SK-N-DZ (cell line): ENCODE measurements at regions not wholly inside any gene's neighbourhood (a gene's known extent, or its start where the extent isn't known, plus 50 kb on each side); places are given as distances from the start of the nearest gene placed in this dataset.

ENCODE experiments used
- DNase-seq: peaks from one replicate; pipeline ENCODE4 v3.0.0-alpha.2; 2015; ENCODE audit warnings: low spot score

DNA sequence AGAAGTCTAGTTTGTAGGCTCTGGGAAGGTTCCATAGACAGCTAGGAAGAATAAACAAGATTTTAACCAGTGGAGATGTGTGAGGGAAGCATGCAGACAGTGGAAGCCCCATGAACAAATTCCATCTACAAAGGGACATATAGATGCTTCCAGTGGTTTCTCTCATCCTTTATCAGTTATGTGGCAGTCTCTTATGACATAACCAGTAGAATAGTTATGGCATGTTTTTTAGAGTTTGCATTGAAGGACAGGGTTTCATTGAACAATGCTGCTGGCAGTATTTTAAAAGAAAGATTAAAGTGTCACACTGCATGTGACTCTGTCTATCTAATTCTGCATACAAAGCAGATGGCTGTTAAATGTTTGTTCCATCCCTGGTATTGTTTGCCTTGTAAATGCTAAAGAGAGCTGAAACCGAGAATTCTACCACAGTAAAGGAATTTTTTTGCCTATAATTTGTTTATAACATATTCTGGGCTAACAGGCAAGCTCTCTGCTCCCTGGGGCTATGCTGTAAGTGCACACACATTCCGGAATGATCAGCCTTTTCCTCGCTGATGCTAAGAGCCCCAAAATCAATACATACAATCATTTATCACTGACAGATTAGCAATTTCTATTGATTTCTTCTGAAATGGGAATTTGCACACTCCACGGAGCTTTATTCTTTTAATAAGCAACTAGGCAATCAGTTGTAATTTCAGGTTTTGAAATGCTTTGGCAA lies 76.8 kb upstream of the PELI1 start:
- DNase-seq = no peak

DNA sequence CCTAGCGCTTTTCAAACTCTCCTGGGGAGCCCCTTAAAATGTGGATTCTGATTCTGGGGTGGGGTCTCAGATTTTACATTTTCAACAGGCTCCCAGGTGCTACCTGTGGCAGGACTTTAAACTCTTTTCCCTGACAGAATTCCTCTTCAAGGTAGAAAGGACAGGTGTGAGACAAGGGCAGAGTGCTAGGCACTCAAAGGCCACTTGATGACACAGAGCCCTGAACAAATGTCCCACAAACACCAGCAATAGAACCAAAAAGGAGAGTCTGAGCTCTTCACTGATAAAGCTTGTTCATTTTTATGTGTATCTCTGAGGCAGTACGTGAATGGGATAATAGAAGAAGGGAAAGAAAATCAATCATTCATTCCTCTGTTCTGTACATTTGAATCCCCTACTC lies 77.7 kb upstream of the PELI1 start:
- no peak for DNase-seq

DNA sequence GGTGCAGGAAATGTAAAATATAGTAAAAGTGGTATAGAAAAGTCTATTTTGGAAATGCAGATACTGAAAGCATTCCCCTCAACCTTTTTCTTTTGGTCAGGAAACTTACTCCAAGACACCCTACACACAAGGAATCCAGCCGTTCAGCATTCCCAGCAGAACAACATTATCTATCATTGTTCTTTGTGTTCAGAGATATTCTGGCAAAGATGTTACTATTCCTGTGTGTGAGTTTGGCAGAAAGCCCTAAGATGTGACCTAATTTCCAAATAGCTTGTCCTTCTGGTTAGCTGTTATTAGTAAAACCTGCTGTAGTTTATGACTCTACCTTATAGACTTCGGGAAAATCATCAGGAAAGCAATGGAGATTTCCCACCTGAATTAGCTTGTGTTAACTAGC lies 78.1 kb upstream of the PELI1 start:
- DNase-seq = no peak

DNA sequence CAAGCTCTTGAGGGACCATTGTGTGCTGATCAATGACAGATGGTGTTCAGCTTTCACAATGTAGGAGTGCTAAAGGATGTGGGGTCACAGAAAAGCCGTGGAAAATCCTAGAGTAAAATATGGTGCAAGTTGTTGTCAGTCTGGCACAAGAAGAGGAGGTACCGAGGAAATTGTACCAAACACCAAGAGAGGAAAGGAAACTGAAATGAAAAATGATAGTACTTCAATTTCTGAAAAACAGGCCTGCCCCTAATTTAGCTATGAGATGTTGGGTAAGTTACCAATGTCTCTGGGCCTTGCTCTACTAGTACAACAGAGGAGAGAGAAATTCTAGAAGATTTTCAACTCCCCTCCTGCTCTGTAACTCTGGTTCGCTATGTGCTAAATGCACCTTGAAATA lies 78.8 kb upstream of the PELI1 start:
- no peak for DNase-seq

DNA sequence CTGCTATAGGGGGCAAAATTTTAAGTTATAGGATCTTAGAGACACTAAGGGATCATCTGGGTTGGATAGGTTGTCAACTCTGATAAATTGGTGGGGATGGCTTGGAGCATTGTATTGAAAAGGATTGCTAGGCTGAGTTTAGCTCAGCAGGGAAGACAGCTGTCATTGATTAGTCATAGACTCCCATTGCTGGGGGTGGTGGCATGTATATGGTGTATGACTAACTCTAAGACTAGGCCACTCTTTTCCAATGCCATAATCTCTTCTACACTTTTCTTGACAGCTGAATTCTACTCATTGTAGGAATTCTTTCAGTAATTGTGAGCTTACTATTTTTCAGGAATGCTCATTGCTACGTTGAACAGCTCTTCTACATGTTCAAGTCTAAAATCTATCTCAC lies 81.3 kb upstream of the PELI1 start:
- no peak for DNase-seq

DNA sequence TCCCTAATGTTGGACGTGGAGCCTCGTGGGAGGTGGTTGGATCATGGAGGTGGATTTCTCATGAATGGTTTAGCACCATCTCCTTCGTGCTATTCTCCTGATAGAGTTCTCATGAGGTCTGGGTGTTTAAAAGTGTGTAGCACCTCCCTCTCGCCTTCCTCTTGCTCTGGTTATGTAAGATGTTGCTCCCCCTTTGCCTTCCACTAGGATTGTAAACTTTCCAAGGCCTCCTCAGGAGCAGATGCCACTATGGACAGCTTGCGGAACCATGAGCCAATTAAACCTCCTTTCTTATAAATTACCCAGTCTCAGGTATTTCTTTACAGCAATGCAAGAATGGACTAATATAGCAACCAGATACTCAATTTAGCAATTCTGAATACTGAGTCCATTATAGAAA lies 82.4 kb upstream of the PELI1 start:
- DNase-seq = no peak

DNA sequence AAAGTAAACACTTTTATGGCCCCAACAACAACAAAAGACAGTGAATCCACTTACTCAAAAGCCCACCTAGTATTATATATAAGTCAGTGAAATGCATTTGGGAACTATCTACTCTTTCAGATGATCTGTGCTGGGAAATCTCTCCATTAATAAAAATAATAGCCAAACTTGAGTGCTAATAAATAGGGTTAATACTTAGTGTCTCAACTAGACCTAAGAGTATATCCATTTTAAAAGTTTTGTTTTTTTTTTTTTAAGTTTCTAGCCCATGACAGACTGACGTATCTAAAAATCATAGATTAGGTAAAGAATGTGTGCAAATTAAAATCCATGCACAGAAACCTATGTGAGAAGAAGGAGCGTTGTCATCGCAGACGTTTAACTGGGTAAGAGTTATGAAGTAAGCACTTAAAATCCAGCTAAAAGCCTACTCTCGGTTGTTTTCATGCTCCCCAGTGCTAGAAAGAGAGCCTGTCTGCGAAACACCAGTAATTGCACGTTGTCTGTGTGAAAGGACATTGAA lies 83.4 kb upstream of the PELI1 start:
- no peak for DNase-seq

DNA sequence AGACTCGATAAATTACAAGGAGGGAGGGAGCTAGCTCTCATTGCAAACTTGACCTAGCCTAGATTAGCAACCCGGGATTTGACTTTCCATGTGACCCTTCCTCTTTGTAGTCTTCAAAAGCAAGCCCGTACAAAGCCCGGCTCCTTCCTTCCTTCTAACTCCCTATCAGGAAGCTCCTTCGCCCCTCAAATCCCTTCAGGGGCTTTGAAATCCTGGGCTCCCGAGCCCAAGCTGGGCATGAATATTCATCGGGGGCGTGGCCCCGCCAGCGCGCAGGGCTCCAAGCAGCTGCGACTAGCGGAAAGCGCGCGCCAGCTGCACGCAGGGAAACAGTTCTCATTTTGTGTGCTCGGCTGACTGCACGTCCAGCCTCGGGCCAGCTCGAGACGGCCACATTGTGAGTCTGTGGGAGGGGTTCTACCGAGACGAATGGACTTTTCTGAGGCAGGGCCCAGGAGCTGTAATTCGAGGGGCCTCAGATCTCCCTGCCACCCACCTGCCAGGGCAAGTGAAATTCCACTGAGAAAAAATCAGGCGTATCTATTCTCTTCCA lies 84.0 kb upstream of the PELI1 start:
- DNase-seq = peak; percentile 89

DNA sequence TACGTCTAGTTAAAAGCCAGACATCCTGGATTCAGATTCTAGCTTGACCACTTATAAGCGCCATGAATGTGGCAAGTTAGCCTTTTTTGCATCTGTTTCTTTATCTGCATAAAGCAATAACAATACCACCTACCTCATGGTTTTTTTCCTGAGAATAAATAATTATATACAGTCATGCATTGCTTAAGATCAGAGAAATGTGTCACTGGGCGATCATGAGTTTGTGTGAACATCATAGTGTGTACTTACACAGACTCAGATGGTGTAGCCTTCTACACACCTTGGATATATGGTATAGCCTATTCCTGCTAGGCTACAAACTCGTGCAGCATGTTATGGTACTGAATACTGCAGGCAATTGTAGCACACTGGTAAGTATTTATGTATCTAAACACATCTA lies 84.7 kb upstream of the PELI1 start:
- no peak for DNase-seq

DNA sequence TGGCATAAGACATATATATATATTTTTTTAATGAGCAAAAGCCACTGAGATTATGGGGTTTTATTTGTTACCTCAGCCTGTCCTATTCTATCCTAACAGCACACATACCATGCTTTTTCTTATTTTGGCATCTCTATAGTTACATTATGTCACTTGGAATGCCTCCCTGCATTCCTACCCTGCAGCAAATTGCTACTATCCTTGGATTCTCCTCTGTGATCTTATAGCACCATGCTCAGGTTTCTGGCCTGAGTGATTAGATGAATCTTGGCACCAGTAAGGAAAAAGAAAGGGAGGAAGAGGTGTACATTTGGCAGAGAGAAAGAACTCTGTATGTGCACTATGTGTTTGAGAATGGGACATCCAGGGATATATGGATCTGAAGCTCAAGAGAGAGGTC lies 86.3 kb upstream of the PELI1 start:
- DNase-seq = no peak

DNA sequence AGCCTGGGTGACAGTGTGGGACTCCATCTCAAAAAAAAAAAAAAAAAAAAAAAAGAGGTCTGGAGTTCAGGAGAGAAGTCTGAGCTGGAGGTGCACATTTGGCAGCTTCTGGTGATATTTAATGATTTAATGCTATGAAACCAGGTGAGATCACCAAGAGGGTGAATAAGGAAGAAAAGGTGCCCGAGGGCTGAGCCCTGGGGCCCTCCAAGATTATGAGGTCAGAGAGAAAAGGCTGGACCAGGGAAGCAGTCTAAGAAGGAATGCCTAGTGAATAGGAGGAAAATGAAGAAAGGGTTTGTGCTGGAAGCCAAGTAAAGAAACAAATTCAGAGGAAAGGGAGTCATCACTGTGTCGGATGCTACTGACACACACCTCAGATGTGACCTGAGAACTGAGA lies 88.0 kb upstream of the PELI1 start:
- no peak for DNase-seq

DNA sequence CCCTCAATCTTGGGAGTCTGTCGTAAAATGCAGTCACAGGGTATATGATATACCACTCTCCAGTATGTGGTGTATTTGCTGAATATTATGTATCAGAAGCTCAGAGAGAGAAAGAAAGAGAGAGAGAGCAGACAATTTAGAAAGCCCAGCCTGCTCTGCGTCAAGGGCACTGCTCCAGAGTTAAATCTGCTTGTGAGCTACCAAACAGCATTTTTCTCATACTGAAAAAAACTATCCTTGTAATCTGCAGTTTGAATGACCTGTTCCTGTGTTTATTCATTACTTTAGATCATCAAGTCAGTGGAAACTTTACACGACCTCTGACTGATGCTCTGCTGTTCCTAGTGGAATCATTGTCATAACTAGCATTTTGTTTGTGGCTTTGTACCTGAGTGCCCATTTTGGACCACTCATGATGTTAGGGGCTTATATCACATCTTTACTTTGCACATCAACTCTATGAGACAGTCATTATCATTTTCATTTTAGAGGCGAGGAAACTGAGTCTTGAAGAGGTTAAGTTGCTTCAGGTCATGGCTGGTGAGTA lies 89.2 kb upstream of the PELI1 start:
- no peak for DNase-seq

DNA sequence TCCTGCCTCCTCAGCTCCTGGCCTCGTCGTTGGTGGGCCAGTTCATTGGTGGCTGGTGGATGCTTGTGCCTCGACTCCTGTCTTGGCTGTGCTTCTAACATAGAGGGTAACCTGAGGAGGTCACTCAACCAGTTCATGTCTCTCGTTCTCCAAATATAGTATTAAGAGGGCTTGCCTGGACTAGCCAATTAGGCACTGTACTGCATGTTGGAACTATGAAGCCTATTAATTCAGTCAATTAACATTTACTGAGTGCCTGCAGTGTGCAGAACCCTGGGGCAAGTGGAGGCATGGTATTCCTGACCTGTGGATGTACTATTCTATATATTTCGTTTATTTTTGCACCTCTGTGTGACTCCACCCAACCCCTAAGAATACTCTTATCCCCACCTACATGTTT lies 89.9 kb upstream of the PELI1 start:
- no peak for DNase-seq

DNA sequence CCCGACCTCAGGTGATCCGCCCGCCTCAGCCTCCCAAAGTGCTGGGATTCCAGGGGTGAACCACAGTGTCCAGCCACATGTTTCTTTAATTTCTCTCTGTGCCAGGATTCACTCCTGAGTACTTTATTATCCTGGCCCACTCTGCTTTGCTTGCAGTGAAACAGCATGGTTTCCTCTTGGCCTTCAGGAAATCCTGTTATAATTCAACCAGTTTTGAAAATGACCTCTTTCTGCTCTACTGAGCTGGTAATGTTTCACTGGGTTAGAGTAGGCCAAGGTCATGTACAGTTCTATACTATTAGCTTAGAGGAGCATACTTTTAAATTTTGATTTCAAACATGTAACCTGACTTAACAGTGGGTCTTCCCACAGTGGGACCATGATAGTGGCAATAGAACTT lies 90.6 kb upstream of the PELI1 start:
- no peak for DNase-seq

DNA sequence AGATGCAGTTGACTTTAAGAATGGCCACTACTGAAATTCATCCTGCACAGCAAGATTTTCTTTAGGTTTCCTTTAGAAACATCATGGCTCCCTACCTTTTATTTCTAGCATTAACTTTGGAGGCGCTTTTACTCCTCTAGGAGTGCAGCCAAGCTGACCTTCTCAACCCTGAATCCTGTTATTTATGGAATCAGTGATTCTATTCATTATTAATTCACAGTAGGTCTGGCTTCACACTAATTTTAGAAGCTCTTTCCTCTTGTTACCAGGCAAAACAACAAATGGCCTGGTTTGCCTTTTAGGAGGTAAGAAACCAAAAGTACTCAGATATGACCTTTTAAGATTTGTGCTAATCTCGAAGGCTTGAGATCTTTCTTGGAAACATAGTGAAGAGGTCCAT lies 93.0 kb upstream of the PELI1 start:
- no peak for DNase-seq

DNA sequence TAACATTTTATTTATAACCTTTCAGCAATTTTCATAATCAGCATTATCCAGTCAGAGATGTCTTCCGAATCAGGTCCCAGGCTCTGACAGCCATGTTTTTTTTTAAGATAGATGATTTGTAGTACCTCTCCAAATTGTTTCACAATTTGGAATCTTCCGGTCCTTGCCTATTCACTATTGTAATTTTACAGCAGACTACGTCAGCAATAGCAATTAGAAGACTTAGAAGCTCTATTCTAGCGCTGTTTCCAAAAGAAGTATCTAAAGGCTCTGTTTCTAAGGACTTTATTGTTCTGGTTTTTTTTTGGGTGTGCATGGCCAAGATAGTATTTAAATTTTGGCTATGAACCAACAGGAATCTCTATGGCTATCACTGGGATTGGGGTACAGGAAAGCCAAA lies 94.6 kb upstream of the PELI1 start:
- no peak for DNase-seq

DNA sequence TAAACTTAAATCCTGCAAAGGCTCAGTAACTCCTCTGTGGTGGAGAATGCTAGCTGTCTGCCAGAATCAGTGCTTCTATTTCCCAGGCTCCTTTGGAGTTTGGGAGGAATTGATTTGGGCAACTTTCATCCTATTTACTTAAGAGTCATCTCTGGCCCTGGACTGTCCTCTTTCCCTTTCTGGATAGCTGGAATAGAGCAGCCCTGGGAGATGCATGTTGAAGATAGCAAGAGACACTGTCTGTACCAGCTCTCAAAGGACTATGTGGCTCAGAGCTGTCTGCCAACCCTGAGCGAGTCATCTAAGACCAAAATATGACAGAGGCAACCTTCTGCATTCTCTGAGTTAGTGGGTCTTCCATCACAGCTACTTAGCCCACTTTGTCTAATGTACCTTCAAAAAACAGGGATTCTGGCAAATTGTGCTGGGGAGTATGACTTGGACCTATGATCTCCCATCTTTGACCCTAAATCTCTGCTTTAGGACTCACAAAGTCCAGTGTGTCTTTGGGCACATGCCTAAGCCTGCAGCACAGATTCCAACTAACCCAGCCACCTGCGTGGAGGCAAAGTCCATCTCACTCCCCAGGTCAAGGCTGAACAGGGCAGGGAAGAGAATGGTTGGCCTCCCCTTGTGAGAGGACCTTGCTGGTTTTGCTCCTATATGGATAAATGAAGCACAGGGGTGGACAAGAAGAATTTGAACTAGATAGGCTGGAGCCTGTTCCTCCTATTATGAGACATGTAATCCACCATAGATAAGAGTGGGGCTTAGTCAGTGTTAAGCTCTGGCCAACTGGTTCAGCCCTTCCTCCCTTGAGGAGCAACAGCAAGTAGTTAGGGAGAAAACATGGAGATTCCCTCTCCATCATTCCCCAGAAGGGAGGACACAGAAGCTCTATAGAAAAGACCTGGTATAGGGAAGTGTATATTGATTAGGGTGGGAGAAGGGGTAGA lies 99.1 kb upstream of the PELI1 start:
- DNase-seq = no peak

DNA sequence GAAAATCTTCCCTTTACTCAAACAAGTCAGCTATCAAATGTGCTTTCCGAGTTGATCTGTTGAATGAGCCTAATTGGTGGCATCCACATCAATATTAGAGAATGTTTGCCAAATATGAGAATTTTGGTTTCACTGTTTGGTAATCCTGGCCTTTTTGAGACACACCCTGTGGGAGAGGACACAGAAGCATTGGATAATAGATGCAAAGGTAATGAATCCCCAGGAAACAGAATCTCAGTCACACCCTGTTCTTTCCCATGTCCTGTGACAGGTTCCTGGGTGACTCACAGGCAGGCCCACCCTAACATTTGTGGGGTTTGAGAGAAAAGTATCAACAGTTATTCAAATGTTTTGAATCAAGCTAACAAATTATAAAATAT lies 99.8 kb upstream of the PELI1 start:
- no peak for DNase-seq

DNA sequence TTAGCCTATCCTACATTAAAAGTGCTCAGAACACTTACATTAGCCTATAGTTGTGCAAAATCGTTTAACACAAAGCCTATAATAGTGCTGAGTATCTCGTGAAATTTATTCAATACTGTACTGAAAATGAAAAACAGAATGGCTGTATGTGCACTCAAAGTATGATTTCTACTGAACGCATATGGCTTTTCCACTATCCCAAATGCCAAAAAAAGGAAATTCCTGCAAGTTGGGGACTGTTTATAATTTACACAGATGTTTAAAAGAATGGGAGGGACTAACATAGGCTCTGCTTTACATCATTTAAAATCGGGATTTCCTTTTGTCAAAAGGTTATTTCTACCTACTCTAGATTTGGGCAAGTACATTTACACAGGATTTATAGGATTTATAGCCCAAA lies 101.4 kb upstream of the PELI1 start:
- no peak for DNase-seq

DNA sequence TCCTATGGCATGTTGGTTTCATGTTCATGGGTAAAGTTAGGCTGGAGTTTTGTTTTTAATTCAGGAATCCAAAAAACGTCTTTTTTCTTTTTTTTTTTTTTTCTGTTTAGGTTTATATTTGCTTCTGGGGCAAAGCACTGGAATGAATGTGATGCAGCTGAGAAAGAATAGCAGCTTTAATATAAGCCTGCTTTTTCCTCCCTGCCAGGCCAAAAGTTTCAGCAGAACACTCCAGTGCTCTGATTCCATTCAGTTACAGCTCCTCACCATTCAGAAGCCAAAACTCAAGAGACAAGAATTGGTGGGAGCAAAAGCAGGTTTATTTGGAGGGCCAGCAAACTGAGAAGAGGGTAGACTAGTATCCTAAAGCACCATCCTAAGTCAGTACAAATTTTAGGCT lies 102.7 kb upstream of the PELI1 start:
- no peak for DNase-seq

DNA sequence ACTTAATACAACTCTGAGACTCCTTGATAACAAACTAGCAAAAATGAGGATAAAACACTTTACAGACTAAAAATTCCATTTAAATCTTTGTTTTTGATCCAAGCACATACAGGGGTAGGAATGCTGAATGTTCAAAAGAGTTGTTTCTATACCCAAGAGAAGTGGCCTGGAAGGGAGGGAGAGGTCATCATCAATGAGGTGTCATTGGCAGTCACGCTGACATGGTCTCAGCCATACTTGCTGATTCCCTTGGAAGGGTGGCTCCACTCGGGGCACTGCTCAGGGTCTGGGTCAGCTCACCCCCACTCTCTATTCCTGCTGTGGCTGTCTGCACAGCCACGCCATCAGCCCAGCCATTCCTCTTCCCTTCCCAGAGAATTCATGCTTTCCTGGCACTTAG lies 105.2 kb upstream of the PELI1 start:
- DNase-seq = no peak

DNA sequence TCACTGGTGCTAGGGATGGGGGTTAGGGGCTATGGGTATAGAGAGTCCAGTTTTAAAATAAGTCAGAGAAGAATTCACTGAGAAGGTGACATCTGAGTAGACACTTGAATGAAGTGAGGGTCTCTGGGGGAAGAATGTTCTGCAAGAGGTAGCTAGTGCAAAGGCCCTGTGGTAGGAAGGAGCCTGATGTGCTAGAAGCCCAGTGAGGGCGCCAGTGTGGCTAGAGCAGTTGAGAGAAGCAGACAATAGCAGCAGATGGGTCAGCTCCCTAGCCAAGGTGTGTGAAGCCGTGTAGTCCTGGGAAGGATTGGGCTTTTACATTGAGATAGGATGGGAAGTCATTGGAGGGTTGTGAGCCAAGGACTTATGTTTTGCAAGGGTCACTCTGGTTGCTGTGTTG lies 105.8 kb upstream of the PELI1 start:
- no peak for DNase-seq
